ENCODE measurements at regions not wholly inside any gene's neighbourhood (a gene's known extent, or its start where the extent isn't known, plus 50 kb on each side); places are given as distances from the start of the nearest gene placed in this dataset.

- no peak for TF ChIP-seq CTCF (IDR thresholded peaks at IDR 0.05; ENCODE audit: insufficient read depth, low read length)
- no peak for TF ChIP-seq POLR2AphosphoS5 (IDR thresholded peaks at IDR 0.05; ENCODE audit: low read depth)
- no peak for TF ChIP-seq REST (IDR thresholded peaks at IDR 0.05; ENCODE audit: insufficient replicate concordance, low read depth)
- TF ChIP-seq GABPA (IDR thresholded peaks at IDR 0.05; ENCODE audit: low read depth), result no peak
- TF ChIP-seq SPI1 (IDR thresholded peaks at IDR 0.05; ENCODE audit: borderline replicate concordance, low read depth), result no peak
Measured at GRCh38 chr13:82341116-82341515, 1541.2 kb downstream of the SLITRK1 start.

Data from HL-60 (cell line).